ENCODE measurements at regions not wholly inside any gene's neighbourhood (a gene's known extent, or its start where the extent isn't known, plus 50 kb on each side); places are given as distances from the start of the nearest gene placed in this dataset.

DNA sequence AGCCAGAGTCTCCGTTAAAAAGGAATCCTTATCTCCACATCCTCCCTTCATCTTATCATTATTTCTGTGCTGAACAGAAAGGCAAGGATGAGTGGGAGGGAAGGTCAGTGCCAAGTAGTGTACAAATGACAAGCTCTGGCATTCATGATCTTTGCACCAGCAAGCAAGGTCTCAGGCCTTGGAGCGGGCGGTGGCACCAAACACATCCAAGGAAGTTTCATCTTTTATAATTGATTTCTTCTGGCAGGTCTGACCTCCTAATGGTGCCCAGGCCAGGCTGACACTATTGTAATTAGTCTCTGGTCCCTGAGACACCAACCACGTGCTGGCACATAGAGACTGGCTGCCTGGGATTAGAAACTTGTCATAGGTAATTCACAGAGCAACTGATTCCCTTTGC, 336.6 kb downstream of the EN1 start:
- no peak for DNase-seq (ENCODE audit: low read depth in 2 of 2)

DNA sequence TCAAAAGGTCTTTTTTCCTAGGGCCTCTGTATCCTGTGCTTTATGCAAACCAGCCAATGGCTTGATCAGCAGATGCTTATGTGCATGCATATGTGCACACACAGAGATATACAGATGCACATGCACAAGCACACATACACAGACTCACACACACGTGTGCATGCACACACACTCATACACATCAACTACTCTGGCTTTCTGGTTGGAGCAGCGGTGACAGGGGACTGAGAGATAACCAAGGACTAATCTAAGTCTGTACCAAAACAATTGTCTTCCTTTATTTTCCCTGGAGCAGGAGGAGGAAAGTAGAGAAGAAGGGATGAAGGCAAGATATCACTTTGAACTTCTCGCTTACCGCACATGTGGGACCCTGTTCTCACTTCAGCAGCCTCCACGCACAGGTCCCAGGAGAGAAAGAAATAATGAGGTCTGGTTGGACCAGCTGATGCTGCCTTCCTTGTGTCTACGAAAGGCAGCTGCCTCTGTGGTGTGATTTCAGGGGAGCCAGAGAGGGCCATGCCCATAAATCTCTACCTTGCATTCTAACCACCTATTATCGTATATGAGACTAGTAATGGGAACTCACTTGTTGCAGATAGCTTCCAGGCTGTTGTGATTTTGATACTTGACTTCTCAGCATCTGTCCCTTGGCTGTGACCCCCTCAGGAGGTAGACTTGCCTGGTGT, 338.0 kb downstream of the EN1 start:
- no peak for DNase-seq (ENCODE audit: low read depth in 2 of 2)

DNA sequence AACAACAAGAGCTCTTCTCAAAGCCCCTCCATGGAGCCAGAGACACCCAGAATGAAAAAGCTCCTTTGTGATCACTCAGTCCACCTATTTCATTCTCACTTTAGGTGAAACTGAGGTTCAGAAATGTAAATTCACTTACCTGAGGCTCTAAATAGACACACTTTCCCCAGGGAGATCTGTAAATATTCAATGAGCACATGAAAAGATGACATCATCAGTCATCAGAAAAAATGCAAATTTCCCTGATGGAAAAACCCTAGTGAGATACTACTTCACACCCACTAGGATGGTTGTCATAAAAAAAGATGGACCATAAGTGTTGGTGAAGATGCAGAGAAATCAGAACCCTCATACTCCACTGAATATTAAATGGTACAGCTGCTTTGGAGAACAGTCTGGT, 339.2 kb downstream of the EN1 start:
- DNase-seq (ENCODE audit: low read depth in 2 of 2) = no peak

DNA sequence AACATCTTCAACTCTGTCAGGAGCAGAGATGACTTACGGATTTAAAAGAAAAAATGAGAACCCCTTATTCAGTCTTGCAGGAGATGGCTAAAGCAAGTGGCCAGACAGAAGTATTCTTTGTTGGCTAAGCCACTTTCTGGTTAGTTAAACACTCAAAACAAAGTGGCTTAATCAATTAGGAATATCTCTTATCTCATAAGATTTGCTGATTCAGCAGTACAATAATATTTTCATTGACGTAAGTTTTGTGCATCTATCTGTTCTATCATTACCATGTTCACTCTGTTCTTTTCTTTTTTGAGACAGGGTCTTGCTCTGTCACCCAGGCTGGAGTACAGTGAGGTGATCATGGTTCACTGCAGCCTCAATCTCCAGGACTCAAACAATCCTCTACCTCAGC, 342.0 kb downstream of the EN1 start:
- no peak for DNase-seq (ENCODE audit: low read depth in 2 of 2)

DNA sequence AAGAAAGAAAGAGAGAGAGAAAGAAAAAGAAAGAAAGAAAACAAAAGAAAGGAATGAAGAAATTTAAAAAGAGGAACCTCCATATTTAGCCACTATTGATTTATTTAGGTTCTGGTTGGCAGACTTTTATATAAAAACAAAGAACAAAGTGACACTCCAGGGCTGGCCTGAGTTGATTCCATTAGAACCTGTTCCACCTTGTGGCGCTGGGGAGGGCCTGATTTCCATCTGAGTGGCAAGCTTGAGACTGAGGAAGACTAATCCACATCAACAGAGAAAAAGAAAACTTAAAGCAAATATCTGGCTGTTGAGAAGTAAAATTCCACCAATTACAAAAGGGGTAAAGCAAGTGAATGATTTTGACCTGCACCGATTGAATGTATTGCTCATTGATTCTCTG, 345.3 kb downstream of the EN1 start:
- DNase-seq (ENCODE audit: low read depth in 2 of 2) = no peak

DNA sequence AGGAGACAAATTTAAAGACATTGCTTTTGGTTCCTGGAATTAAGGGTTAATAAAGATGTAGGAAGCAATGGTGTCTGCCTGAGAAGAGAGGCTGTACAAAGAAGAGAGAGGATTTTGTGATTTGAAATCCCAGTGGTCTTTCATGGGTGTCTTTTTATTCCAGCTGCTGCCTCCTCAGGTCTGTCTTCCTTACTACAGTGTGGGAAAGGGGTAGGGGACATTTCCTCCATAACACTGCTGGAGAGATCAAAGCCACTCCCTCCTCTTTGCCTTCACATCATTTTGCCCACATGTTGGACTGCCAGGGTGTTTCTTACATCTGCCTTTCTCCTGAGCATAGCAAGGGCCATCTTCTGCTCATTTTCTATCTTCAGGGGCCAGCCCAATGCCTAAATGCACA, 348.5 kb downstream of the EN1 start:
- no peak for DNase-seq (ENCODE audit: low read depth in 2 of 2)

DNA sequence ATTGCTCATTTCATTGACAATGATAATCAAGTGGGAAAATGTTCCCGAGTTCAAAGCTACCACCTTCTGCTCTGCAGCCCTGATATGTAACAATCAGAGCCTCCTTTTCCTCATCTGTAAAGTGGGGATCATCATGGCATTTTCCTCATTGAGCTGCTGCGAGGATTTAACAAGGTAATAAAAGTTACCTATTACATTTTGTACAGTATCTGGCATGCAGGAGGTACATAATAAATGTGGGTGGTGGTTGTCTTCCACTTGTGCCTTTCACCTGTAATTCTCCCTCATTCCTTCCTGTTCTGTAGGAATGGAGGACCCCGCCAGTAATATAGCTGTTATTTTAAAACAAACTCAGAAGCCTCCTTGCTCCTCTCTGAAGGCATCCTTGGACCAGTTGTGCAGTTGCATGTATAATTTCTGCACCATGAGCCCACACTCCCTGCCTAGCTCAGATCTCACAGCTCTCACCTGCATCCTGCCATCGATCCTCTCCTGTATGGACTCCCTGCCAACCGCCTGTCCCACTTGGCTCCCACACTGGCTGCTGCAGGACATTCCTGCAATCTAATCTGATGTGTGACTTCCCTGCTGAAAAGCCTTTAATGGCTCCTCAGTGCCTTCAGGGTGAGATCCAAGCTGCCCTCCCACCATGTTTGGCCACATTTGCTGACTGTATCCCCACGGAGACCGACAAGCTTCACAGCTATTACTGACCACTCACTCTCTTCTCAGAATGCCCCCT, 350.4 kb downstream of the EN1 start:
- no peak for DNase-seq (ENCODE audit: low read depth in 2 of 2)

DNA sequence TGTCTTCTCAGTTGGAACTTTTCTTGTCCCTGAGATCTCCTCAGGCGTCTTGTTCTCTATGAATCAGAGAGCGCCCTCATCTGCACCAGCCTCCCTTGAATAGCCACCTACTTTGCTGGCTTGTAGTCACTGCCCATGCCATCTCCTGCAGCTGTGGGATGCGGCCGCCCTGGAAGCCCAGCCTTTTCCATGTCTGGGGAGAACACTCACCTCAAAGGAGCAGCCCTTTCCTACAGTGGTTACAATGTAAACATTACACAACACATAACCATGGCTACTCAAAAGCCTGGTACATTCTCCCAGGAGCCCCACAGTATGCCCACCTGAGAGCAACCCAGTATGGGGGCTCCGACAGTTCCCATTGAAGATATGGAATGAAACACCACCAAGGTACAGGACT, 351.0 kb downstream of the EN1 start:
- no peak for DNase-seq (ENCODE audit: low read depth in 2 of 2)

DNA sequence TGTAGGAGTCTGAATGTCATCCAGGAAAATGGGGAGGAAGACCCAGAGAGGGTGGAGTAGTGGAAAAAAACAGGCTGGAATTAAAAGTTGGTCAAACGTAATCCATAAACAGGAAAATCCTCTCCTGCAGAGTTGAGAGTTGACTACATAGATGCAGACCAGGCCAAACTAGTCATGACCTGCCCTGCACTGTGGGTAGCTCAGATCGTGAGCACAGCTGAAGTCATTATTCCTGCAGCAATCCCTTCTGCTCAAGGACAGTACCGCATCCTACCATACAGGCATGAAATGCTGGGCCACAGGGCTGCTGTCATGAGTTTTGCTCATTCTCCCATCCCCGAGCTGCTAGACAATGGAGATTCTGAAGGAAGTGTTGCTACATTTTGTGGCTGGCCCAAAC, 352.2 kb downstream of the EN1 start:
- no peak for DNase-seq (ENCODE audit: low read depth in 2 of 2)

DNA sequence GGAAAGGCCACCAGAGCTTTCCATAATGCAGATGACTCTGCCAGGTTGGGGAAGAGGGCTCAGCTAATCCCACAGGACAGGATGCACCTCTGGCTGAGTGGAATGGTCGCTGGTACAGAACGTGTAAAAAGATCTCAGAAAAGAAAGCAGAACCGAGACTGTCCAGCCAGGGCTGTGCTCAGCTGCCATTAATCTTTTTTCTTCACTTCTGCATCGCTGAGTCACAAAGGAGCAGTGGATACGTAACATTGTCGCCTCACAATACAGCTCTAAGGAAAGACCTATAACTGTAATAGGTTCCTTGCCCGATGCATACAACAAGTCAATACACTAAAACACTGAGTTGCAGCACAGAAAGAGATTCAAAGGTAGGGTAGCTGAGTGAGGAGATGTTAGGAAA, 354.2 kb downstream of the EN1 start:
- DNase-seq (ENCODE audit: low read depth in 2 of 2) = no peak

DNA sequence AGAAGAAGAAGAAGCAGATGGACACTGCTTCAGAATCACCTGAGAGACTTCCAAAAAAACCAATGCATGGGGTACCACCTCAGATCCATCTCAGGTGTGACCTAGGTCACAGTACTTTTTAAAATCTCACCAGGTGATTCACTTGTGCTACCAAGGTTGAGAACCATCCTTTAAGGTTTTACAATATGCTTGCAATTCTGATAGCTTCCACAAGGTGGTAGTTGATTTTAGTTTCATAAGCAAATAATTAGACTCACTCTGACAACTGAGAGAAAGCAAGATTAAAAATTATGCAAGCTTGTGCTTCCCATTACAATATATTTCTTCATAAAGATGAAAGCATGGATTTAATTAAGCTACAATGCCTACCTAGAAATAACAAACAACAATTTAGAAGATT, 355.1 kb downstream of the EN1 start:
- DNase-seq (ENCODE audit: low read depth in 2 of 2) = no peak

DNA sequence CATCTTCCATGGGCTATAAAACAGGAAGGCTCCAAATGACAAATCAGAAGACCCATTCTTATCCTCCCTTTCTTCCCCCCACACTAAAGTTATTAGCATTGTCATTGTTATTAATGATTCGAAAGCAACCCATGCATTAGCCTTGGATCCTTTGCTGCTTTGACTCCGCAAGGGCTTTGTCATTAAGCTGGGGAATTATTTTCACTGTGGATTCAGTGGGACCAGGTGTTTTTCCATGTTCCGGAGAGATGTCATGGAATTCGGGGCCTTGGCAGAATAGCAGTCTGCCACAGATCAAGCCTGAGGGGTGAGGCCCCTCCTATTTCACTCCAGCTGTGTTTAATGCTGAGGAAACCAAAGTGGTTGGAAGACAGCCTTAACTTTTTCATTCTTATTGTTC, 357.1 kb downstream of the EN1 start:
- DNase-seq (ENCODE audit: low read depth in 2 of 2) = no peak

DNA sequence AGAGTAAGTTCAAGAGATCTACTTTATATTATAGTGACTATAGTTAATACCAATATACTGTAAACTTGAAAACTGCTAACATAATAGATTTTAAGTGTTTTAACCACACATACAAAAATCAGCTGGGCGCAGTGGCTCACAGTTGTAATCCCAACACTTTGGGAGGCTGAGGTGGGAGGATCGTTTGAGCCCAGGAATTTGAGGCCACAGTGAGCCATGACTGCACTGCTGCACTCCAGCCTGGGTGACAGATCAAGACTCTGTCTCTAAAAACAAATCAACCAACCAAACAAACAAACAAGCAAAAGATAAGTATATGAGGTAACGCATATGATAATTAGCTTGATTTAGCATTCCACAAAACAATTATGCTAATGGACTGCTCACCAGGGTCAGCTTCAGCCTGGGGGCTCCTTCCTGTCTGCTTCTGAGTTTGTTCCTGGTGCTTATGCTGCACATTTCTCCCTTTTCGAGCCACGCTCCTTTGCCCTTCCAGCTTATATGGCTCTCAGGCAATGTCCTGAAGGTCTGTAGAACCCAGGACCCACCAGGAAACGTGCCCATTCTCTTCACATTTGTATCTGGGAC, 357.6 kb downstream of the EN1 start:
- DNase-seq (ENCODE audit: low read depth in 2 of 2) = no peak

DNA sequence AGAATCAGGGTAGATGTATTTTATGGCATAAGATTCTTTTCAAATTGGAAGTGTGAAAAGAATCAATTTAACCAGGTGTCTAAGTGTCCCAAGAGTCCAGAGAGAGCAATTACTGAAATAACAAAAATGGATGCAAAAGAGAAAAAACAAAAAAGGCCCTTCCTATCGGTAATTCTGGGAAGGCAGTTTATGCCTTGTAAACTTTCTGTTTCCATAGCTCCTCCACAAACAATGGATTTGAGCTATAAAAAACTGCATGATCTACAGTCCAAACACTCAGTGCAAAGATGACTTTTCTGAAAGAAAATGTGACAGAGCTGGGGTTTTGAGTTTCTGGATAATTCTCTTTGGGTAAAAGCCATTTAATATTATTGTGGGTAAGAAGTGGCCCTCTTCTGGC, 366.1 kb downstream of the EN1 start:
- no peak for DNase-seq (ENCODE audit: low read depth in 2 of 2)

DNA sequence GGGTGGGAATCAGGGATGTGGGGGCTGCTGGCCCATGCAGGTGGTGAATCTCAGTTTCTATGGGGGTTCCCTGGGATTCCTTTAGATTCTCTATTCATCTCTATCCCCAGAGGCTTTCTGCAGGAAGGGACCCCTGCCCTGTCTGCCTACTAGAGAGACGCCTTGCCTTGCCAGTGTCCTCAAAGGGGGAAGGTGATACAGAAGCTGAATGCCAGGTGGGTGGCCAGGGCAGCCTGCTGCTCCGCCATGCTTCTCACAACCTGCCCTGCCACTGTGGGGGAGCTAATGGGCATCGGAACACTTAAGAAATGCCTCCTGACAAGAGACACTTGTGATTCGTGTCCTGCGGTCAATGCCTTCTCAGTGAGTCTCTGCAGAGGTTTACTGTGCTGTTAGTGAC, 368.4 kb downstream of the EN1 start:
- no peak for DNase-seq (ENCODE audit: low read depth in 2 of 2)

DNA sequence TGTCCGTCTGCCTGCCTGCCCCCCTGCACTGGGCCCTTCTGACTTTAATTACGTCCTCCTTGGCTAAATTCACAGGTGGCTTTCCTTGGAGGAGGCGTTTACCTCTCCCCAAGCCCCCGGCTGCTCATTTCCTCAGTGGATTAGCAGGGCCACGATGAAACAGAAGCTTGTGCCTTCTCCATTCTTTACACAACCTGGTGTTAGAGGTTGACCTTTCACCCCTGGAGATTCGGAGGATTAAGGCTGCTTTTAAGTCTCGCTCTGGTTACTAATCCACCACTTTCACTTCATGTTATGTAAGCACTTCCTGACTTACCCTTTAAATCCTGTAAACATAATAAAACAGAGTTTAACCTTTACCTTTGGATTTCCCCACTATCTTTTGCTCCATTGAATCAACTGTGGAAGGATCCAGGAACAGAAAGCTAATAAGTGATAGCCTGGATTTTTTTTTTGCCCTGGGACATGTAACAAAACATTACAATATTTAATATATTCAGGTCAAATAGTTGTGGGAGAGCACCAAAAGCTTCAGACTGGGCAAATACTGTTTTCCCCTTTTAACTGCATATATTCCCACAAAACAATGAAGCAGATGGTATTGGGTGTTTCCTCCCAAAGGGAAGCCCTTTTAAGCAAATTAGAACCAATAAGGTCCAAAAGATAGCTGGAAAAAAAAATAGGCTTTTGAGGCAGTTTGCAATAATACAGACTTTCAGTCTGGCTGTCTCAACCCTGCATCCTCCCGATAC, 370.2 kb downstream of the EN1 start:
- DNase-seq (ENCODE audit: low read depth in 2 of 2) = no peak

DNA sequence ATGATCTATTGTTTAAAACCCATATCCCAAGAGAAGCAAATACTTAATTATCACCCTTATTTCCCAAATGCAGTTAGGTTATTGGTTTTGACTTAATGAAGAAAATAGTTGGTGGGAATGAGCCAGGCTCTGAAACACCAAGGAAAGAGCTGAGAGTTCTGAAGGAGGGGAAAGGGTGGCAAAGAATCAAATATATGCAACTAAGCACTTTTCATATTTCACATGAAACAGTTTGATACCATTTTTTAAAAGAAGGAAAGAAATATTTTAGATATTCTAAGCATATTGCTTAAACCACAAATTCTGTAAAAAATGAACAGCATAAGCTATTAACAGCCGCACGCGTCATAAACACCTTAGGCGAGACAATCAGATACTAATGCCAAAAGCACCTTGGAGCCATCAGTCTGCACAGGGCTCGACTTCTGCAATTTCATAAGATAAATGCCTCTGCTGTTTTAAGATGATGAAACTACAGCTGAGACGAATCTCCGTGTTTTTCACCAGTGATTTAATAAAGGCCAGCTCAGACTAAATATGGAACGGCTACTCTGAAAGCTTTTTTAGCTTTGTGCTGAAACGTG, 371.7 kb downstream of the EN1 start:
- no peak for DNase-seq (ENCODE audit: low read depth in 2 of 2)

DNA sequence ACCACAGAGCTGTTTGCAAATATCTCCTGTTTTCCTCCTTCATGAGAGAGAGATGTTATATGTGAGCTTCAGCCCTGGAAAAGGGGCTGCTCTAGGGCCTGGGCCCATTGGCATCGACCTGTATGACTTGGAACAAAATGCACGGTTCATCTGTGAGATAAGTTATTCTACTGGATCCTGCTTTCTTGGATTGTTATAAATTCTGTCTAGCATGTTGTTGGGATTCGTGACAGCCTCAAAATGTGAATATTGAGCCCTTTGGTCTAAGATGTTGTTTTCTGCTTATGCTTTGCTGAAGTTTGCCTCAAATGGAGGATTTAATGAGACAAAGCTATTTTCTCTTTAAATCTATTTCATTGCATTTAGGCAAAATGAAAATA, 372.9 kb downstream of the EN1 start:
- DNase-seq (ENCODE audit: low read depth in 2 of 2) = no peak

DNA sequence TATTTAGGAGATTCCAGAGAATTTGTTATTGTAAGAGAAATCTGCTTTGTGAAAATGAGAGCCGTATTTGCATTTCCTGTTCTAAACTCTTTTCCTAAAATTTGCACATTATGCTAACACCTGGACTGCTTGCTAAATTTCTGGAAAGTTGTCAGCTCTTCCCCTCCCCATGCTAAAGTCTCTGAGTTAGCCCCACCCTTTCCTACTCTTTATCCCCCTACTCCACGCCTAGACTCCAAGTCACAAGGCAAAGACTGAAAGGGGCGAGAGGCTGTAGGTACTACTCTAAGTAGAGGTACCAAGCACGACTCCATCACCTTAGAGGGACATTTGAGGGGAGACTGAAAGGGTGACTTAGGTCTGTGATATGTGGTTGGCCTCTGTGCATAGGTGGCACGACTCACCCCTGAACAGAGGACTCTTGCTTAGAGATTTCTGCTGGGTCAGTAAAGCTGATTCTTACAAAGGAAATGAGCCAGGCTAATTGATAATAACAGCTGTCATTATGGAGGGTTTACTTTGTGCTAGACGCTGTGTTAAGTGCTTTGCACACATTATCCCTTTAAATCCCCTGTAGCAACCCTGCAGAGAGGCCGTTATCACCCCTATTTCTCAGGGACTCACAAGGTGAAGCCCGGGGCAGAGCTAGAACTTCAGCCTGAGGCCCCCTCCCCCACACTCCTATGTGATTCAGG, 373.5 kb downstream of the EN1 start:
- no peak for DNase-seq (ENCODE audit: low read depth in 2 of 2)

DNA sequence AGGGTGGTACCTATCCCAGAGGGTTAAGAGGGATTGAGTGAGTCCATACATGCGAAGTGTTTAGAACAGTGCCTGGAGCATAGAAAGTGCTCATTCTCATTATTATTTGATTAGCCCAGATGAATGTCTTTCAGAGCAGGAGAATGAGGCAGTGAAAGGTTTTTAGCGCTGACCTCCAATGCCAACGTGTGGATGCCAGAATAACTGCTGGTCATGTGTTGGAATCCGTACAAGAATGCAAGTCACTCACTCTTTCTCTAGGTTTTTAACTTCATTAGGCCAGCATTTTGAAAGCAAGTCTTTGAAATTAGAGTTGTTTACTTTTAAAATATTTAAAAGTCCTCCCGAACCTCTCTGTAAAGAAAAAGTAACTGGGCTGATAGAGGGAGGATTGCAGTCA, 374.2 kb downstream of the EN1 start:
- DNase-seq (ENCODE audit: low read depth in 2 of 2) = no peak

DNA sequence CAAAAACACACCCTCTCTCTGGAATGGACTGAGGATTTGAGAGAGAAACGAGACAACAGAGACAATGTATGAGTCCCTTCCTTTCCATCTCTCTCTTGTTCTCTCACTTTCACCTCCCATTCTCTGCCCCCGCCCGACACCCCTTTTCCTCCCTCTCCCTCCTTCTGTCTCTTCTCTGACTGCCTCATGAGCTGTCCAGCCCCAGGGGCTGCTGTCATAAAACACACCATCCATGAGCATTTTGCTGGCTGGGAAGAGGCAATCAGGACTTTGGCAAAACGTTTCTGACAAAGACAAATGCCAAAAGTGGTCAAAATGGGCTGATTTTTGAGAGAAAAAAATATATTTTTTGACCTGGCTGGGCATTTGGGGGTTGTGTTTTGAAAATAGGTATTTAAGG, 377.2 kb downstream of the EN1 start:
- no peak for DNase-seq (ENCODE audit: low read depth in 2 of 2)

DNA sequence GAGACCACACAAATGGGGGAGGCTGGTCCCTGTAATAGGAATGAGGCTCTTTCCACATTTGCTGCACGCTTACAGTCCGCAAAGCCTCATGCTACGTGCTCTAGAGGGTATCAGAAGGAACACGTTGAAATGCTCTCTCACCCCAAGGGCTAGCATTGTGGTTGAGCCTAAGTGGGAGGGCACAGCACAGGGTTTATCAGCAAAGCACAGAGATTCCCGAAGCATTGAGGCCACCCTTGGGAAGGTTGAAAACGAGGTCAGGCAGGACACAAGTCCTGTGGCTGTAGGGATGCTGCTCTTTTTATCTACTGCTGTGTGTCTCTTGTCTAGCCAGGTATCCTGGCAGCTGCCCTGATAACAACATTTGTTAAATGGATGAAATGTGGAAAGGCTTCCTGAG, 378.3 kb downstream of the EN1 start:
- DNase-seq (ENCODE audit: low read depth in 2 of 2) = no peak
